ENCODE measurements at regions not wholly inside any gene's neighbourhood (a gene's known extent, or its start where the extent isn't known, plus 50 kb on each side); places are given as distances from the start of the nearest gene placed in this dataset.

GRCh38 chr2:188092734-188093133 lies 198.9 kb upstream of the GULP1 start:
- no peak for TF ChIP-seq CTCF (IDR thresholded peaks at IDR 0.05)

- TF ChIP-seq CTCF (IDR thresholded peaks at IDR 0.05): no peak
These were observed 194.8 kb upstream of the GULP1 start for GRCh38 chr2:188096910-188097309.

GRCh38 chr2:188102881-188103280 lies 188.8 kb upstream of the GULP1 start:
- no peak for TF ChIP-seq CTCF (IDR thresholded peaks at IDR 0.05)

- TF ChIP-seq CTCF (IDR thresholded peaks at IDR 0.05): no peak
These were observed 177.7 kb upstream of the GULP1 start for GRCh38 chr2:188114014-188114413.

- no peak for TF ChIP-seq CTCF (IDR thresholded peaks at IDR 0.05)
These were observed 174.0 kb upstream of the GULP1 start for GRCh38 chr2:188117706-188118105.

- TF ChIP-seq CTCF (IDR thresholded peaks at IDR 0.05): no peak
These were observed 173.2 kb upstream of the GULP1 start for GRCh38 chr2:188118431-188118830.

GRCh38 chr2:188119112-188119838 lies 172.4 kb upstream of the GULP1 start:
- TF ChIP-seq CTCF (IDR thresholded peaks at IDR 0.05): no peak

- no peak for TF ChIP-seq CTCF (IDR thresholded peaks at IDR 0.05)
These were observed 168.7 kb upstream of the GULP1 start for GRCh38 chr2:188122985-188123384.
